Neutrophil (primary cell): ENCODE measurements at regions not wholly inside any gene's neighbourhood (a gene's known extent, or its start where the extent isn't known, plus 50 kb on each side); places are given as distances from the start of the nearest gene placed in this dataset.

Experiments
- H3K27ac ChIP-seq: fragments of 200-600 bp; sonication (generic); 2 replicates; pipeline ENCODE4 v1.5.1; 2016; ENCODE audit warnings: mild to moderate bottlenecking, moderate library complexity
- H3K27me3 ChIP-seq: fragments of 200-600 bp; sonication (generic); 2 replicates; pipeline ENCODE4 v1.6.0; 2016; ENCODE audit warnings: mild to moderate bottlenecking
- H3K36me3 ChIP-seq: fragments of 200-600 bp; sonication (generic); 2 replicates; pipeline ENCODE4 v1.5.1; 2017
- H3K4me1 ChIP-seq, 2 experiments: fragments of 200-600 bp in 1 of 2; sonication (generic) in 1 of 2; 1 replicate in 1 of 2; 2 replicates in 1 of 2; pipeline versions ENCODE4 v1.5.1 to v1.6.1; 2013 to 2016; ENCODE audit warnings: low read depth in 1 of 2, low read length in 1 of 2, mild to moderate bottlenecking in 1 of 2, moderate library complexity in 1 of 2; ENCODE audit not compliant: control insufficient read depth in 1 of 2, insufficient read depth in 1 of 2
- H3K4me3 ChIP-seq, 2 experiments: fragments of 200-600 bp in 1 of 2; sonication (generic) in 1 of 2; 1 replicate in 1 of 2; 2 replicates in 1 of 2; pipeline ENCODE4 v1.5.1; 2013 to 2016; ENCODE audit warnings: low read depth in 1 of 2, low read length in 1 of 2, mild to moderate bottlenecking in 1 of 2, moderate library complexity in 1 of 2
- H3K9me3 ChIP-seq: fragments of 200-600 bp; sonication (generic); 2 replicates; pipeline ENCODE4 v1.5.1; 2016
- TF ChIP-seq, protein P1 (sequence below): fragments of 200-600 bp; sonication (generic); IDR thresholded peaks from 2 replicates; pipeline ENCODE4 v1.5.1; 2016; ENCODE audit warnings: antibody characterized with exemption

DNA sequence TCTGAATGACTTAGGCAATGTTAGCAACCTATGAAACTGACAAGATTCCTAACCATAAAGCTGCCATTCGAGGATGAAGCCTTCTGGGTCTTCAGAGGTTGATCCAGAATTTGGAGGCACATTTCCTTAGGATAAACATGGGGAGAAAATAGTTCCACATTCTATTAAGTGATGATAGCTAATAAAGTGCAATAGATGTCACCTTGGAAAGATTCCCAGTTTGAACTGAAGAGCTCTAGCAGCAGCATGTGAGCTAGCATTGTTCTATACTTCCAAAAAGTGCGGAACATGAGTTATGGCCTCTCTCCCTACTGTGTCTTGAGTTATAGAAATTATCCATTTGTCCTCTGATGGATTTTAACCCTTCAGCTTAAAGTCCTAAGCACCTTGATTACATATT lies 991.4 kb upstream of the SLIT2 start:
- no peaks in the 10 kb centered on the region for H3K36me3 ChIP-seq
- TF ChIP-seq, protein P1, sequence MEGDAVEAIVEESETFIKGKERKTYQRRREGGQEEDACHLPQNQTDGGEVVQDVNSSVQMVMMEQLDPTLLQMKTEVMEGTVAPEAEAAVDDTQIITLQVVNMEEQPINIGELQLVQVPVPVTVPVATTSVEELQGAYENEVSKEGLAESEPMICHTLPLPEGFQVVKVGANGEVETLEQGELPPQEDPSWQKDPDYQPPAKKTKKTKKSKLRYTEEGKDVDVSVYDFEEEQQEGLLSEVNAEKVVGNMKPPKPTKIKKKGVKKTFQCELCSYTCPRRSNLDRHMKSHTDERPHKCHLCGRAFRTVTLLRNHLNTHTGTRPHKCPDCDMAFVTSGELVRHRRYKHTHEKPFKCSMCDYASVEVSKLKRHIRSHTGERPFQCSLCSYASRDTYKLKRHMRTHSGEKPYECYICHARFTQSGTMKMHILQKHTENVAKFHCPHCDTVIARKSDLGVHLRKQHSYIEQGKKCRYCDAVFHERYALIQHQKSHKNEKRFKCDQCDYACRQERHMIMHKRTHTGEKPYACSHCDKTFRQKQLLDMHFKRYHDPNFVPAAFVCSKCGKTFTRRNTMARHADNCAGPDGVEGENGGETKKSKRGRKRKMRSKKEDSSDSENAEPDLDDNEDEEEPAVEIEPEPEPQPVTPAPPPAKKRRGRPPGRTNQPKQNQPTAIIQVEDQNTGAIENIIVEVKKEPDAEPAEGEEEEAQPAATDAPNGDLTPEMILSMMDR: no peak

DNA sequence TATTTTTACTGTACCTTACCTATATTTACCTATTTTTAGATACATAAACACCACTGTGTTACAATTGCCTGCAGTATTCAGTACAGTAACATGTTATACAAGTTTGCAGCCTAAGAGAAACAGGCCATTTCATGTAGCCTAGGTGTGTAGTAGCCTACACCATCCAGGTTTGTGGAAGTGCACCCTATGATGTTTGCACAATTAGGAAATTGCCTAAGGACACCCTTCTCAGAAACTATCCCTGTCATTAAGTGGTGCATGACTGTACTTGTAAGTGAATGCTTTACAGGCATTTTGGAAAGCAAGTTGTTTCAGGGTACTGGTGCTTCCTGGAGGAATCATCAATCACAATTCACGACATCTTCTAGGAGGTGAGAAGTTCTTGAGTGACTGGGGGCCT lies 991.8 kb upstream of the SLIT2 start:
- H3K27ac ChIP-seq: no peak overlapping the region
- no peaks in the 10 kb centered on the region for H3K27me3 ChIP-seq
- H3K4me1 ChIP-seq: no peaks in the 10 kb centered on the region
- TF ChIP-seq, protein P1: no peak
- H3K36me3 ChIP-seq: no peaks in the 10 kb centered on the region
- no peaks in the 10 kb centered on the region for H3K9me3 ChIP-seq
- H3K4me3 ChIP-seq: no peak overlapping the region

More for the DNA sequence above, 991.4 kb upstream of the SLIT2 start:
- Histone ChIP-seq H3K27me3 (no peaks in the 10 kb centered on the region), H3K4me1 (no peaks in the 10 kb centered on the region), H3K4me3 (no peak overlapping the region), H3K27ac (no peak overlapping the region), H3K9me3 (no peaks in the 10 kb centered on the region)

DNA sequence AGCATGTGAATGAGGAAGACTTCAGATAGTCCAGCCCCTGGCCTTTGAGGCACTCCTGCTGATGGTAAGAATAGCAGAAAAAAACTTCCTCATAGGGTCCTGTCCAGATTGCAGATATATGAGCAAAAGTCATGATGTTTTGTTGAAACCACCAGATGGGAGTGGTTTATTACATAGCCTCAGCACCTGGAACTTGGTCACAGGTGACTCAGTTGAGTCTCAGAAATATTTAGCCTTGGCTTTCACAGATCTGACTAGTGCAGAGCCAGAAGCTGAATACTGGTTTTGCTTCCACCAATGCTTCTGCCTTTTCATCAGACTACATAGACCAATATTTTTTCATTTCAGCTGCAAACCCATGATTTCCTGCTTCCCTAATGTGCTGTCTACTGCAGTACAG lies 994.9 kb upstream of the SLIT2 start:
- TF ChIP-seq, protein P1: no peak
- H3K27ac ChIP-seq: no peak overlapping the region
- no peaks in the 10 kb centered on the region for H3K36me3 ChIP-seq
- H3K27me3 ChIP-seq: no peaks in the 10 kb centered on the region
- no peaks in the 10 kb centered on the region for H3K4me1 ChIP-seq
- no peak overlapping the region for H3K4me3 ChIP-seq
- no peaks in the 10 kb centered on the region for H3K9me3 ChIP-seq

DNA sequence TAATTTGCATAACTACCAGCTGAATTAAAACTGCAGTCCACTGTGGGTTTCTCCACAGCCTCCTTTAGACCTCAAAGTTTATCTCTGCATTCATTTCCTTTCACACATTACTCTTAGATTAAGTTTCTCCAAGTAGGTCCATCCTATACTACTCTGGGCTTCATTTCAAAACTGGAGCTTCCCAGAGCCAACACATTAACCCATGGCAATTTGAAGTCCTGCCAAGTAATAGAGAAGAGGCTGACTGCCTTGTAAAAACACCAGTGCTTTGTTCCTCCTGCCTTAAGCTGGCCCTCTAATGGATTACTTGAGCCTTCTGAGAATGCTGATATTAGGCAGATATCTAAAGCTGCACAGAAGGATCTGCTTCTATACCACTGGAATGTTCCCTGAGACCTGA lies 997.2 kb upstream of the SLIT2 start:
- Histone ChIP-seq H3K4me1 (no peaks in the 10 kb centered on the region), H3K36me3 (no peaks in the 10 kb centered on the region), H3K9me3 (no peaks in the 10 kb centered on the region), H3K4me3 (no peak overlapping the region), H3K27ac (no peak overlapping the region), H3K27me3 (no peaks in the 10 kb centered on the region)
- TF ChIP-seq, protein P1: no peak

DNA sequence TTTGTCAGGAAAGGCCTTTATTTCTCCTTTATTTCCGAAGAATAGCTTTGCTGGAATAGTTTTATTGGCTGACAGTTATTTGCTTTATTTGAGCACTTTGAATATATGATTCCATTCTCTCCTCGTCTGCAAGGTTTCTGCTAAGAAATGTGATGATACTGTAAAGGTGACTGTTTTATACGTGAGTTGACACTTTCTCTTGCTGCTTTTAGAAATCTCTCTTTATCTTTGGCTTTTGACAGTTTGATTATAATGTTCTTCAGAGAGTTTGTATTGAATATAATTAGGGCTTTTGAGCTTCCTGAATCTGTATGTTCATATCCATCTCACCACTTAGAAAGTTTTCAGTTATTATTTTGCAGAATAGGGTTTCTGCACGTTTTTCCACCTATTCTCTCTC lies 1003.7 kb upstream of the SLIT2 start:
- TF ChIP-seq, protein P1: no peak
- Histone ChIP-seq H3K9me3 (no peaks in the 10 kb centered on the region), H3K36me3 (no peaks in the 10 kb centered on the region), H3K27me3 (no peaks in the 10 kb centered on the region), H3K27ac (no peak overlapping the region), H3K4me3 (no peak overlapping the region), H3K4me1 (no peaks in the 10 kb centered on the region)

DNA sequence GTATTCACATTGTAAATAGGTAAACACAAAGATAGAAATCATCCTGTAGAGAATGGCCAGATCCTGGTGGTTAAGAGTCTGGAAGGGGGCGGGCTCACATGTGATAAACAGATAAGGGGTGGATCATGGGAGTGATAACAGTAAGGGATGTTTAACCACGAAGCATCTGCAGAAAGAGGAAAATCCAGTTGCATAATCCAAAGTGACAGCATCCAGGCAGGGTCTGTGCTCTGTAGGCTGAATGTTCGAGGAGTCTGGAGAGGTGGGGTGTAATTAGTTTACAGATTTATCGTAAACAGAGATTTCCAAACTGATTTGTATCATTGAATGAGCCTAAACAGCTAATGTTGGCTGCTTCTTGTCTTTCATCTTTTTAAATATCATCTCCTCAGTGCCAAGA lies 1009.8 kb upstream of the SLIT2 start:
- TF ChIP-seq, protein P1: no peak
- H3K36me3 ChIP-seq: no peaks in the 10 kb centered on the region

More for the DNA sequence above, 1009.8 kb upstream of the SLIT2 start:
- Histone ChIP-seq H3K4me3 (no peak overlapping the region), H3K27ac (no peak overlapping the region), H3K27me3 (no peaks in the 10 kb centered on the region), H3K4me1 (no peaks in the 10 kb centered on the region), H3K9me3 (no peaks in the 10 kb centered on the region)
